Kasumi-1 (cell line): ENCODE measurements at regions not wholly inside any gene's neighbourhood (a gene's known extent, or its start where the extent isn't known, plus 50 kb on each side); places are given as distances from the start of the nearest gene placed in this dataset.
"Not testable (repeated sequence)": the region's sequence is repeated elsewhere in the genome, so short reads cannot be mapped to it uniquely, and the experiment has no call there.

Experiments
- DNase-seq, 2 experiments: peaks; one replicate each; lab custom pipeline; 2025; lab: John Stamatoyannopoulos, UW

- not testable (repeated sequence) for DNase-seq
Measured at GRCh38 chr6:67878216-67878615, 756.9 kb upstream of the ADGRB3 start.

DNA sequence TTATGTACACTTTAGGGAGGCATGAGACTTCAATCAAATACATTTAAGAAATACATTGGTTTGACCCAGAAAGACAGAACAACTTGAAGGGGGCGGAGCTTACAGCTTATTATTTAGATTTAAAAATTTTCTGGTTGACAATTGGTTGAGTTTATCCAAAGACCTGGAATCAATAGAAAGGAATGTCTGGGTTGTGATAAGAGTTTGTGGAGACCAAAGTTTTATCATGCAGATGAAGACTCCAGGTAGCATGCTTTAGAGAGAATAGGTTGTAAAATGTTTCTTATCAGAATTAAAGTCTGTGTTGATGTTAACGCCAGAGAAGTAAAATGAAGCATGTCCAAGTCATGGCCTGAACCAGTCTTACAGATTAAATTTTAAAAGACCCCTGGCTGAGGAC, 757.8 kb upstream of the ADGRB3 start:
- DNase-seq = no peak

GRCh38 chr6:67875877-67876383, 759.2 kb upstream of the ADGRB3 start:
- DNase-seq = no peak

DNA sequence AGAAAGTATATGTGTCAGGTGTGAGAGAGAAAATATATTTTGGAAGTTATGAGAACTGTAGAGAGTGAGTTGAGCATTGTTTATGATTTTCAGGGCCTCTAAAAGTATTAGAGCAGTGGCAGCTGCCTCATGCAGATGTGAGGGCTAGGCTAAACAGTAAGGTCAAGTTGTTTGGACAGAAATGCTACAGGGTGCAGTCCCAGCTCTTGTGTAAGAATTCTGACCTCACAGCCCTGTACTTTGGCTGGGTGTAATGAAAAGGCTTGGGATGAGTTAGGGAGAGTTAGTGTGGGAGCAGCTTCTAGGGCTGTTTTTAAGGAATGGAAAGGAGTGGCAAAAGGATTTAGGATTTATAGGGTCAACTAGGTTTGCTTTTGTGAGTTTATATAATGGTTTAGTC, 764.8 kb upstream of the ADGRB3 start:
- DNase-seq = no peak

DNA sequence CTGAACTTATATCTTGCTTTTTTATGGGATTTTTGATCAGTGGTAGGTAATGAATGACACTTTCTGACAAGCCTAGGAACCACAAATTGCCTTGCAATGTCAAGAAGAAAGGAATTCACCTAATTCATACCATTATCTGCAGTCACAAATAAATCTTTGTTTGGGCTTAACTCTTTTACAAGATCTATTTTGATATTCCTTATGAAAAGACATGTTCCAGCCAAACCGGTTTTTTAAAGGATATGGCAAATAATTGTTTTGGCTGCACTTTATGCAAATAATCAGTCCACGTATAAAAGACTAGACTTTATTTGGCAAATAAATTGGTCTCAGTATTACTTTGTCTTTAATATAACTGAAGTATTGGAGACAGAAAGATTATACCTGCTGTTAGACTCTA, 771.7 kb upstream of the ADGRB3 start:
- DNase-seq = no peak

DNA sequence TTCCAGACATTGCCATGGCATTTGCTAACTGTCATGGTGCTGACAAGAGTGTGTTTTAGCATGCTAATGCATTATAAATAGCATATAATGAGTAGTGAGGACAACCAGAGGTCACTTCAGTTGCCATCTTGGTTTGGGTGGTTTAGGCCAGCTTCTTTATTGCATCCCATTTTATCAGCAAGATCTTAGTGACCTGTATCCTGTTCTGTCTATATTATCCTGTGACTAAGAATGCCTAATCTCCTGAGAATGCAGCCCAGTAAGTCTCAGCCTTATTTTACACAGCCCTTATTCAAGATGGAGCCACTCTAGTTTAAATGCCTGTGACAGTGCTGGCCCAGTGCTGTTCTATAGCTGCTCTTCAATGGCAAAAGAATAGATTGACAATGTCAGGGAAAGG, 781.0 kb upstream of the ADGRB3 start:
- DNase-seq = no peak

DNA sequence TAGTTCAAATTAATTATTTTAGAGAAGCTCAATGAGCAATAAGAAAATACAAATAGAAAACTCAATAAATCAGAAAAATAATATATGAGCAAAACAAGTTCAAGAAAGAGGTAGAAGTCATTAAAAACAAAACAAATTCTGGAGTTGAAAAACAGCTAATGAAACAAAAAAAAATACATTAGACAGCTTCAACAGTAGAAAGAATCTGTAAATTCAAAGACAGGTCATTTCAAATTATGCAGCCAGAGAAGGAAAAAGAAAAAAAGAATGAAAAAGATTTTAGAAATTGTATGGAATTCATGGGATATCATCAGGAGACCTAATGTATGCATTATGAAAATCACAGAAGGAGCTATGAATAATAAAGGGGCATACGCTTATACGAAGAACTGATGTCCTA, 795.3 kb upstream of the ADGRB3 start:
- no peak for DNase-seq

DNA sequence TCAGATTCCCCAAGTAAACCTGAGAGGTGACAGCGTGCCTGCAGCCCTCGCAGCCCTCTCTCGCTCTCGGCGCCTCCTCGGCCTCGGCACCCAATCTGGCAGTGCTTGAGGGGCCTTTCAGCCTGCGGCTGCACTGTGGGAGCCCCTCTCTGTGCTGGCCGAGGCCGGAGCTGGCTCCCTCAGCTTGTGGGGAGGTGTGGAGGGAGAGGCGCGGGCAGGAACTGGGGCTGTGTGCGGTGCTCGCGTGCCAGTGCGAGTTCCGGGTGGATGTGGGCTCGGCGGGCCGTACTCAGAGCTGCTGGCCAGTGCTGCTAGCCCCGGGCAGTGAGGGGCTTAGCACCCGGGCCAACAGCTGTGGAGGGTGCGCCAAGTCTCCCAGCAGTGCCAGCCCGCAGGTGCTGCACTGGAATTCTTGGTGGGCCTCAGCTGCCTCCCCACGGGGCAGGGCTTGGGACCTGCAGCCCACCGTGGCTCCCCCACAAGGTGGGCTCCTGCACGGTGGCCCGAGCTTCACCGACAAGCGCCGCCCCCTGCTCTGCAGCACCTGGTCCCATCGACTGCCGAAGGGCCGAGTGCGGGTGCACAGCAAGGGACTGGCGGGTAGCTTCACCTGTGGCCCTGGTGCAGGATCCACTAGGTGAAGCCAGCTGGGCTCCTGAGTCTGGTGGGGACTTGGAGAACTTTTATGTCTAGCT, 809.7 kb upstream of the ADGRB3 start:
- DNase-seq = no peak

DNA sequence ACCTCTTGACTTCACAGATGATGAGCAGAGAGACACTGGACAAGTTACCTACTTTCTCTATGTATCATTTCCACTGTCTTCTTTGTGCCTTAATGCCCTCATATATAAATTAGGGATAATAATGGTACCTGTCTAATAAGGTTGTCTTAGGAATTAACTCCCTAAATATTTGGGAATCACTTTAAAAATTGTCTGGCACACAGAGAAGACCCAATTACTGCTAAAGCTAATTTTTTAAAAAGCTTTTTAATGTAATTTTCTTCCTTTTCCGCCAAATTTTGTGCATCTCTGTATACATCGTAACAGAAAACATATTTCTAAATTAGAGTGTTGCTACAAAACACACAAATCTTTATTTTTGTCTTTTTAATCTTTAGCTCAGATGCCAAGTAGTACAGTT, 816.8 kb upstream of the ADGRB3 start:
- no peak for DNase-seq

- DNase-seq = no peak
Measured at GRCh38 chr6:67815623-67816022, 819.5 kb upstream of the ADGRB3 start.

DNA sequence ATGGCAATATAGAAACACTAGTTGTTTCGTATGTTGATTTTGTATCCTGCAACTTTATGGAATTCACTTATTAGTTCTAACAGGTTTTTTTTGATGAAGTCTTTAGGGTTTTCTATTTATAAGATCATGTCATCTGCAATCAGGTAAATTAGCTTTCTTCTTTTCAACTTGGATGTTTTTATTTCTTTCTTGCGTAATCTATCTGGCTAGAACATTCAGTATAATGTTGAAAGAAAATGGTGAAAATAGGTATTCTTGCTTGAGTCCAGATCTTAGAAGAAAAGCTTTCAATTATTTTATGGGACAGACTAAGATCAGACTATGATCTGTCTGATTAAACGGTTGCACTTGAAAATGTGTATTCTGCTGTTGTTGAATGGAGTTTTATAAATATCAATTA, 820.8 kb upstream of the ADGRB3 start:
- no peak for DNase-seq

DNA sequence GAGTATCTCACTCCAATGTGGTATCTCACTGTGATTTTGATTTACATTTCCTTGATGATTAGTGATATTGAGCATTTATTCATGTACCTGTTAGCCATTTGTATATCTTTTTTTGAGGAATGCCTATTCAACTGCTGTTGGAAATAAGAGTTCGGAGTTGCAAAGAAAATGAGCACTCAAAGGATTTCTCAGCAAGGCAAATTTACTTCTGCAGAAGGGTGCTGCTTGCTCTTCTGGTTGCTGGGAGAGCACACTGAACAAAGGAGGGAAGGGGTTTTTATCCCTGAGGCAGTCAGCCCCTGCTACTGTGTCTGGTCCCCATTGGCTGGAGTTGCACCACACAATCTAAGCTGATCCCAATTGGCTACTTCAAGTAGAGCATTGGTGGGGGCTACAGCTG, 822.4 kb upstream of the ADGRB3 start:
- no peak for DNase-seq

GRCh38 chr6:67812125-67812524, 823.0 kb upstream of the ADGRB3 start:
- DNase-seq = no peak

DNA sequence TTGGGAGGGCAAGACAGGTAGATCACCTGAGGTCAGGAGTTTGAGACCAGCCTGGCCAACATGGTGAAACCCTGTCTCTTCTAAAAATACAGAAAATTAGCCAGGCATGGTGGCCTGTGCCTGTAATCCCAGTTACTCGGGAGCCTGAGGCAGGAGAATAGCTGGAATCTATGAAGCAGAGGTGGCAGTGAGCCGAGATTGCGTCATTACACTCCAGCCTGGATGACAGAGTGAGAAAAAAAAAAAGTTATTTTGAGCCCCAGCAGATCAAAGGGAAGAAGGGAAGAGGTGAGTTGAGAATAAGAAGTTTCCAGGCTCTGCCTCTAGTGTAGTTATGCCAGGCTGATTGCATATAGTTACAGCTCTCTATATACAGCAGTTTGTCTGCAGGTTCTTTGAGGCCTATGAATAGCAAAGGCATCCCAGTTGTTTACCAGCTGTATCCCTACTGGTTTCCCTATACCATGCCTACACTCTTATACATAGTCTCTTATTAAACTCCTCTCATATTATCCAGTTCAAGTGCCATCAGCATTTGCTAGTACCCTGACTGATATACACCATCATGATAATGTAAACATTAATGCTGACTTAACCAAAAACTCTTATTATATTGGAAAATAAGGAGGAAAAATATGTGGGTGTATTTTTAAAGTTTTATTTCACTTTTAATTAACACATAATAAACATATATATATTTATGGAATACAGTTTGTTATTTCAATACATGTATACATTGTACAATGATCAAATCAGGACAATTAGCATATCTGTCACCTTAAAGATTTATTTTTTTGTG, 823.6 kb upstream of the ADGRB3 start:
- DNase-seq = no peak

DNA sequence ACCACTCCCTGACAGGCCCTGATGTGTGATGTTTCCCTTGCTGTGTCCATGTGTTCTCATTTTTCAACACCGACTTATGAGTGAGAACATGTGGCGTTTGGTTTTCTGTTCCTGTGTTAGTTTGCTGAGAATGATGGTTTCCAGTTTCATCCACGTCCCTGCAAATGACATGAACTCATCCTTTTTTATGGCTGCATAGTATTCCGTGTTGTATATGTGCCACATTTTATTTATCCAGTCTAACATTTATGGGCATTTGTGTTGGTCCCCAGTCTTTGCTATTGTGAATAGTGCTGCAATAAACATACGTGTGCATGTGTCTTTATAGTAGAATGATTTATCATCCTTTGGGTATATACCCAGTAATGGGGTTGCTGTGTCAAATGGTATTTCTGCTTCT, 830.3 kb upstream of the ADGRB3 start:
- DNase-seq = not testable (repeated sequence)

DNA sequence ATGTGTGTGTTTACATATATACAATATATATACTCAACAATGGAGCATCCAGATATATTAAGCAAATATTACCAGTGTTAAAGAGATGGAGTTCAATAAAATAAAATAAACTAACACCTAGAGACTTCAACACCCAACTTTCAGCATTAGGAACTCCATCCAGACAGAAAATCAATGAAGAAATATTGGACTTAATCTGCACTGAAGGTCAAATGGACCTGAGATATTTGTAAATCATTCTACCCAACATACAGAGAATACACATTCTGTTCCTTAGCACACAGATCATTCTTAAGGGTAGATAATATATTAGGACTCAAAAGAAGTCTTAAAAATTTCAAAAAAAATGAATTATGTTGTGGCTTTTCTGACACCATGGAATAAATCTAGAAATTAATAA, 832.3 kb upstream of the ADGRB3 start:
- peak in 1 of 2 experiments; percentile 38 for DNase-seq

DNA sequence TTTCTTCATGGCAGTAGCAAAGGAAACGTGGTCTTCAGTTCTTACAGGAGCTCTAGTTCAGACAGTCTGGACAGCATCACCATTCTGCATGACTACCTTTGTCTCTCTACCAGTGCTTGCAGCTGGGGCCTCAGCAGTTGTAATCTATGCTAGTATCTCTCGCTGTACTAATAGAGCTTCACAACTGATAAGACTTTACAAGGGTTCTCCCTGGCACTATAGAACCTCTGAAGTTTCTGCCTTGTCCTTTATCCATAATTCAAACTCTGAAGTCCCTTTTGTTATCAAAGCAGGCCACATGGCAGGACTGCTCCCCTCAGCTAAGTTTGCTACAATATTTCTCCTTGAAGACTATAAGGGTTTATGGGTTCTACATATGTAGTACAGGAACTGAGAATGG, 842.1 kb upstream of the ADGRB3 start:
- no peak for DNase-seq

- no peak for DNase-seq
Measured at GRCh38 chr6:67790569-67790968, 844.5 kb upstream of the ADGRB3 start.

GRCh38 chr6:67787119-67787518, 848.0 kb upstream of the ADGRB3 start:
- not testable (repeated sequence) for DNase-seq

GRCh38 chr6:67779876-67780275, 855.2 kb upstream of the ADGRB3 start:
- no peak for DNase-seq

DNA sequence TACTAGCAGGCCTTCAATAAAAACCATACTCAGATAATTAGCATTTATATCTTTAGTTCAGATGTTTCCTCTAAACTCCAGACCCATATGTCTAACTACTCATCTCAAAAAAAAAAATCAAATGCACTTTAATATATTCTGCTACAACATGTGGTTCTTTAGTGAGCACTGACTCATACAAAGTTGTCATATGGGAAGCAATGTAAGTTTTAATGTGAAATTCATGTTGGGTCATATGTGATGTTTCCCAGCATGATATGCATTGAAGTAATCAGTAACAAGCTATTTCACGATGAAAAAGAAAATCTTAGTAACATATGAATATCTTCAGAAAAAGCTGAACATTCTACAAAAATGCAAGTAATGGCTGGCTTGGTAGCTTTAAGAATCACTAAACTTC, 859.7 kb upstream of the ADGRB3 start:
- no peak for DNase-seq

DNA sequence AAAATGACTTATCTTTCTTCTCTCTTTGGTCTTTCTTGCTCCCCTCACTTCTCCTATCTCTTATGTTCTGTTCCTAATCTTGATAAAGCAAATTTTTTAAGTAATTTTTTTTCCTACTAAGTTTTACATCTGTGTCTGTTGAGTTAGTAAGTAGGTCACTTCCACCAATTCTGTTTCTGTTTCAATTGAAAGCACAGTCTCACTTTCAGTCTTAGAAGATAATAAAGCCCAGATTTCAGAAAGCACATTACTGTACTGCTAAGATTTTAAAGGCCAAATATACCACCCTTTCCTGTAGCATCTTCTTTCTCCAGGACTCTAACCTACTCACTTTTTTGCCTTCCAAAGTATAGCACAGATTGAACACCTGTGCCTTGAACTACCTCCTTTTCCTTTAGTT, 866.1 kb upstream of the ADGRB3 start:
- DNase-seq = no peak

DNA sequence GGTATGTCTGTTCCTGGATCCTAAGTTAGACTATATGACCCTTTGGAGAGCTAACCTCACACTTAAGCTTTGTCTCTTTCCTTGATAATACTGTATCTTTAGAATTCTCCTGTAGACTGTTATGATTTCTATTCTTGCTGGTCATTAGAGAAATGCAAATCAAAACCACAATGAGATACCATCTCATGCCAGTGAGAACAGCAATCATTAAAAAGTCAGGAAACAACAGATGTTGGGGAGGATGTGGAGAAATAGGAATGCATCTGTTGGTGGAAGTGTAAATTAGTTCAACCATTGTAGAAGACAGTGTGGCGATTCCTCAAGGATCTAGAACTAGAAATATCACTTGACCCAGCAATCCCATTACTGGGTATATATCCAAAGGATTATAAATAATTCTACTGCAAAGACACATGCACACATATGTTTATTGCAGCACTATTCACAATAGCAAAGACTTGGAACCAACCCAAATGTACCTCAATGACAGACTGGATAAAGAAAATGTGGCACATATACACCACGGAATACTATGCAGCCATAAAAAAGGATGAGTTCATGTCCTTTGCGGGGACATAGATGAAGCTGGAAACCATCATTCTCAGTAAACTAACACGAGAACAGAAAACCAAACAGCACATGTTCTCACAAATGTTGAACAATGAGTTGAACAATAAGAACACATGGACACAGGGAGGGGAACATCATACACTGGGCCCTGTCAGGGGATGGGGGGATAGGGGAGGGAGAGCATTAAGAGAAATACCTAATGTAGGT, 867.8 kb upstream of the ADGRB3 start:
- not testable (repeated sequence) for DNase-seq
